ENCODE measurements at regions not wholly inside any gene's neighbourhood (a gene's known extent, or its start where the extent isn't known, plus 50 kb on each side); places are given as distances from the start of the nearest gene placed in this dataset.

DNA sequence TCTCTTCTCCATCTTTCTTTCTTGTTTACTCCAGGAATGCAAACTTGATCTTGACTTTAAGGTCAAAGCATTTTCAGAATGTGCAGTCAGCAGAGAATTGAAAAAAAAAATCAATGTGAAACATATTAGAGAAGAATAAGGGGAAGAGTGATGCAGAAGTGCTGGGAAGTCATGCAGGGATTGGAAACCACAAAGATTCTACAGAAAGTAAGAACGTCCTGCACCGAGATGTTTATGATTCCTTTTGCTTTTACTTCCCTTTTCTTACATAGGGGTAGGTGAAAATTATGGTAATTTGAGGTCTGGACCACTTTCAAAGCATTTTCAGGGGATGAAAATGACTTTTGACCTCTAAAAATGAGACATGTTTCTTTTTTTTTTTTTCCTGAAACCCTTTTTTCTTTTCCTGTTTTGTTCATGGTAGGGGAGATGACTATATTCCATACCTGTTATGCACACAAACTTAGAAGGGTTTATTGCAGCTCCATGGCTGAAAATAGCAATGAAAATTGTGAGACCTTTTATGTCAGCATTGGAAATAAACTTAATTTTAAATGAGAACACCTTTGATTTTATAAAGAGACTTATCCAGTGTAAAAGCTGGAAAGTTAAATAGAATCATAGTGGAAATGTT is 623.5 kb upstream of the TBL1XR1 start:
- in situ Hi-C loops (cut with HindIII; ENCODE audit: low sequenced_read_pairs) = no loop called here

DNA sequence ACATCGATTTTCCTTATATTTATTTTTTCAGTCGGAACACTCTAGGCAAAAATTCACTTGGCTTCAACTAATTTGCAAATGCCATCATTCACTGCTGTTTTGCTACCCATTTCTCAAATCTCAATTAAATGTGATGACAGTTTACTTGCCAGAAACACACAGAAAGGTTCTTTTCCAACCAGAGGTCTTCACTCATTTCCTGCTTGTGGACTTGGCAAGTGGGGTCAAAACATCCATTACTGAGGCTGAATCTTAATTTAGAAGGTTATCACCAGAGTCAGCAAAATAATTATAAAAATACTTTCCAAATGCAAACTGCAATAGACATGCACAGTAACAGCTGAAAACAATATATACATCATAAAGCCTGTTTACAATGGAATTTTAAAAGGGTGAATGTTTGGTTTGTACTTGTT is 625.4 kb upstream of the TBL1XR1 start:
- in situ Hi-C loops (cut with HindIII; ENCODE audit: low sequenced_read_pairs) = no loop called here

DNA sequence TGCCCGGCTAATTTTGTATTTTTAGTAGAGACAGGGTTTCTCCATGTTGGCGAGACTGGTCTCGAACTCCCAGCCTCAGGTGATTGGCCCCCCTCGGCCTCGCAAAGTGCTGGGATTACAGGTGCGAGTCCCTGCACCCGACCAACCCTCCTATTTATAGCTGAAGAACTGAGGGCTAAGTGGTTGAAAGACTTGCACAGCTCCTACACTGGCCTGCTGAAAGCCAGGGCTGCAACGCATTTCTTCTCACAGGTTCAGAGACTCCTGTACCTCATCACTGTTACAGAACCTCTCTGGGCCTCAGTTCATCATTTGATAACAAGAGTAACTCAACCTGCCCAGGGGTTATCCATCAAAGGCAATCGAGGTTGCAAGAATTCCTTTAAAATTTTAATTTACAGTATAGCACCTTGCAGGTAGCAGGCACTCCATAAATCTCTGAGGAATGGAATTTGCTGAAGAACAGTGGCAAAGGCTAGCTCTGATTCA is 626.5 kb upstream of the TBL1XR1 start:
- in situ Hi-C loops (cut with HindIII; ENCODE audit: low sequenced_read_pairs) = no loop called here

DNA sequence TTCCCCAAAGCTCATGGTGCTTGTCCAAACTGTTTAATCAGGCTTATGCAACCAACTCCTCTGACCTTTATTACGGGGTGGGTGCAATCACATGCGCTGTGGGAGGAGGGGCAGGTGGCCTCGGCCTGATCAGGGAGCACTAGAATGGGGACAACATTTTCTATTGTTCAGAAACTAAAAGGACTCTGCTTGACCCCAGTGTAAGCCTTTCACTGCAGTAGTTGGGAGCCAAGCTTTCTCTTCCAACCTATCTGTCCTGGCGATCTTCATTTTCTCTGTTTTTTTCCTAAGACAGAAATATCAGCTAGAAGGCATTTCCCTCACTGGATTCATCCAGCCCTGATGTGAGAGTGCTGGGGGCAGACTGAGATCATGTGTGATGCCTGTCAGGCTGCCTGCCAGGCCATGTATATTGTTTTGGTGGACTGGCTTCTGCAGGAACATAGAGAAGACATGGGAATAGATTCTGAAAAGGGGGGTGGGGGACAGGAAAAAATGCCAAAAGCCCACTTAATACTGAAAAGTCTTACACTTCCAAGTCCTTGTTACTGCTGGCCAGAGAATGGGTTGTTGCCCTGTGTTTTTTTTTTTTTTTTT is 627.0 kb upstream of the TBL1XR1 start:
- in situ Hi-C loops (cut with HindIII; ENCODE audit: low sequenced_read_pairs) = no loop called here

- in situ Hi-C loops (cut with HindIII; ENCODE audit: low sequenced_read_pairs) = no loop called here
Observed at GRCh38 chr3:177824841-177825240, 627.6 kb upstream of the TBL1XR1 start.

DNA sequence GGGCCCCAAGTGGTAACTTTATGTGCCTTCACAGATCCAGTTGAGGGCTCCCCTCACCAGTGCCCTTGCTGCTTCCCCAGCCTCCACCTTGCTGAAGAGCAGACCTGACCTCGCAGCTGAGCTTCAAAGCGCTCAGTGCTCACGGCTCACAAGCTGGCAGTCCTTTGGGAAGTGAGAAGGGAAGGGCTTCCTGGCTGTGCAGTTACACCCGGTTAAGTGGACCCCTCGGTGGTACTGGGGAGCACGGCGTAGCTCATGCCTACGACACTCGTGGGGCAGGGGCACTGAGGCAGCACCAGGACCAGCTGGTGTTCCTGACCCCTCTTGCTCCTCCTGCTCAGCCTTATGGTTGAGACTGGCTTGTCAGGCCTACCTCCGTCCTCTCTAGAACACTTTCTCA is 629.0 kb upstream of the TBL1XR1 start:
- in situ Hi-C loops (cut with HindIII; ENCODE audit: low sequenced_read_pairs) = no loop called here

- in situ Hi-C loops (cut with HindIII; ENCODE audit: low sequenced_read_pairs) = no loop called here
Observed at GRCh38 chr3:177827511-177828207, 630.4 kb upstream of the TBL1XR1 start.

- in situ Hi-C loops (cut with HindIII; ENCODE audit: low sequenced_read_pairs) = no loop called here
Observed at GRCh38 chr3:177828208-177828565, 630.9 kb upstream of the TBL1XR1 start.

DNA sequence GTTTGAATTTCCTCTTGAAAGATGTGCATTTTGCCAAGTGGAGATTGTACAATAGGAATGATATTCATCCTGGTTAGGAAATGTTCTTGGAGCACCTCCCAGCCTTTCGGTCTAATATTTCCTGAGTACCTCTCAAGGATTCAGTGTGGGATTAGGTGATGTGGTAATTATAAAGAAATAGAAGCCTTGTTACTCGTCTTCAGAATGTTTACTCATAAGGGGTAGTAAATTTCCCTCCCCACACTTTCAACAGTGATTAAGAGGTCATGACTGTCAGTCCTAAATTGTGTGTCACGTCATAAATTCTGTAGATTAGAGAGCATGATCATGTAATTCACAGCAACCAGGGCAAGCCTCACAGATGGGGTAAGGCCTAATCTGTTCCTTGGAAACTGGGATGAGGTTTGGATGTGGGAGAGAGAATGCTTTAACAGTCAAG is 633.1 kb upstream of the TBL1XR1 start:
- in situ Hi-C loops (cut with HindIII; ENCODE audit: low sequenced_read_pairs) = no loop called here

GRCh38 chr3:177831361-177831760 is 634.1 kb upstream of the TBL1XR1 start:
- in situ Hi-C loops (cut with HindIII; ENCODE audit: low sequenced_read_pairs) = no loop called here

- in situ Hi-C loops (cut with HindIII; ENCODE audit: low sequenced_read_pairs) = no loop called here
Observed at GRCh38 chr3:177832880-177833279, 635.6 kb upstream of the TBL1XR1 start.

- in situ Hi-C loops (cut with HindIII; ENCODE audit: low sequenced_read_pairs) = no loop called here
Observed at GRCh38 chr3:177833332-177833731, 636.0 kb upstream of the TBL1XR1 start.

DNA sequence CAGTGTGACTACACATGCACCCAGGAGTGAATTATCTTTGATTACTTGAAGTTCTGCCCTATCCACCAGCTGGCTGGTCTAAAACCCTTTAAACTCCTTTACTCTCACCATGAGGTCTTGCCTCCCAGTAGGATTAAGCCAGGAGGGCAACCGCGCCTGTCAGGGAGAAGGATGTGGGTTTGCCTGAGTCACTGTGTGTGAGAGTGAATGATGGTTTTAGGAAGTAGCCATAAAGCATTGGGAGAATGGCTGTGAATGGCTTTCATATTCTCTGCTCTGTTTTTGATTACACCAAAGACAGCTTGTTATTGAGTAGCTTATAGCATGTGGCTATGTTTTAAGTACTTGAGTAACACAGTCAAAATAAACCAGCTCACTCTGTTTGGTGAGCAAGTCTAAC is 637.7 kb upstream of the TBL1XR1 start:
- in situ Hi-C loops (cut with HindIII; ENCODE audit: low sequenced_read_pairs) = no loop called here

DNA sequence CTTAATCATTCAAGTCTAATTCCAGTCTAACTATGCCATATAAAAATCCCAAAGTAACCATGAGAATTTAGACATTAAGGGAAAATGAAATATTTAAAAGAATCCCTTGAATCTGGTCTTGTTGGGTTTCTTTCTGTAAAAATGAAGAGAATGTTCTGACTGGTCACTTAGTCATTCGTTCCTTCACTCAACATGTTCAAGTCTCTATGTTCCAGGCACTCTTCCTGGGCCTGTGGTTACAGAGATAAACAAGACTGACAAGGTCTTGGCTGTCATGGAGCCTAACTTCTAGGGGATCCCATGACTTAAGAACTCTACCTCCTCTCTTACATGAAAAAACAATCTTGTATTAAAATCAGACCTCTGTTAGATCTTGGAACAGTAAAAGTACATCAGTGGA is 638.6 kb upstream of the TBL1XR1 start:
- in situ Hi-C loops (cut with HindIII; ENCODE audit: low sequenced_read_pairs) = no loop called here

DNA sequence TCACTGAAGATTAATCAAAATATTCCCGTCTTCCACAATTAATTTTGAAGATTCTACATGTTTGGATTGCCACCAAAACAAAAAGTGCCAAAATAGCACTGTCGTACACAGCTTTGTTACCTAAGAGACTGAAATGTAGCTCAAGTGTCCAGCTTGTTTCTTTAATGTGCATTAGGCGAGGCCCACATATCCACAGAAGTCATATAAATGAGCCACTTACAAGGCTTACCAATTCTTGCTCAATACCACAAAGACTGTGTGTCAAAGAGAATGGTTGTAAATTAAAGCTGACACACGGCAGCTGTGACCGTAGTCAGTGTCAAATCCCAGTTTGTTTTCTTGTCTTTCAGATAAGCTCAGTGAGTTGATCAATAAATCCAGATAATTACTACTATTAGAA is 639.4 kb upstream of the TBL1XR1 start:
- in situ Hi-C loops (cut with HindIII; ENCODE audit: low sequenced_read_pairs) = no loop called here

DNA sequence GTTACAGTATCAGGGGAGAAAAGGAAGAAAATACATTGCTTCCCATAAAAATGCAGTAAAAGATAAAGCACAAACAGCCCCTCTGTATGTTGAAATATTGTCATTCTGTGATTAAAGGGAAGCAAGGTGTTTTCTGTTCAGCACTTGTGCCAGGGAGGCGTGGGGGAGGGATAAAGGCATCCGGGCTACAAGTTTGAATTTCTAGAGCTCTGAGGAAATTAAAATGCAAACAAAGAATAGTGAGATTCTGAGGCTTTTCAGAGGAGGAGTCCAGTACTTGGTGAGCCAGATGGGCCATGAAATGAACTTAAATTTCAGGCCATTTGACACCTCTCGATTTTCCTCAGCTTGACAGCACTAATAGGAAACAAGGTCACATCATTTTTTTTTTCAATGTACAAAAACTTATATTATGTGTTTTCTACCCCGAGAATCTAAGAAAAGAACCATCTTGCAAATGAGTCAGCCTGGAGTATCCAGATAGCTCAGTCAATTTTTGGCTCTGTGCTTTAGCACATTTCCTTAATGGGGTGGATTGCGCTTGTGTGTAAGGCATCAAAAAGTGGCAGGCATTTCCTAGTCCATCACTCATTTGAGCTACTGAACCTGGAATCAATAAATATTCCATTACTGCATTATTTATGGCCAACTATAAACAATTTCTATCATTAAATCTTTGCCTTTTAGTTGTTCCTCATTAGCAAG is 640.8 kb upstream of the TBL1XR1 start:
- in situ Hi-C loops (cut with HindIII; ENCODE audit: low sequenced_read_pairs) = no loop called here

GRCh38 chr3:177838766-177839350 is 641.6 kb upstream of the TBL1XR1 start:
- in situ Hi-C loops (cut with HindIII; ENCODE audit: low sequenced_read_pairs) = no loop called here

- in situ Hi-C loops (cut with HindIII; ENCODE audit: low sequenced_read_pairs) = no loop called here
Observed at GRCh38 chr3:177842302-177842701, 645.0 kb upstream of the TBL1XR1 start.

DNA sequence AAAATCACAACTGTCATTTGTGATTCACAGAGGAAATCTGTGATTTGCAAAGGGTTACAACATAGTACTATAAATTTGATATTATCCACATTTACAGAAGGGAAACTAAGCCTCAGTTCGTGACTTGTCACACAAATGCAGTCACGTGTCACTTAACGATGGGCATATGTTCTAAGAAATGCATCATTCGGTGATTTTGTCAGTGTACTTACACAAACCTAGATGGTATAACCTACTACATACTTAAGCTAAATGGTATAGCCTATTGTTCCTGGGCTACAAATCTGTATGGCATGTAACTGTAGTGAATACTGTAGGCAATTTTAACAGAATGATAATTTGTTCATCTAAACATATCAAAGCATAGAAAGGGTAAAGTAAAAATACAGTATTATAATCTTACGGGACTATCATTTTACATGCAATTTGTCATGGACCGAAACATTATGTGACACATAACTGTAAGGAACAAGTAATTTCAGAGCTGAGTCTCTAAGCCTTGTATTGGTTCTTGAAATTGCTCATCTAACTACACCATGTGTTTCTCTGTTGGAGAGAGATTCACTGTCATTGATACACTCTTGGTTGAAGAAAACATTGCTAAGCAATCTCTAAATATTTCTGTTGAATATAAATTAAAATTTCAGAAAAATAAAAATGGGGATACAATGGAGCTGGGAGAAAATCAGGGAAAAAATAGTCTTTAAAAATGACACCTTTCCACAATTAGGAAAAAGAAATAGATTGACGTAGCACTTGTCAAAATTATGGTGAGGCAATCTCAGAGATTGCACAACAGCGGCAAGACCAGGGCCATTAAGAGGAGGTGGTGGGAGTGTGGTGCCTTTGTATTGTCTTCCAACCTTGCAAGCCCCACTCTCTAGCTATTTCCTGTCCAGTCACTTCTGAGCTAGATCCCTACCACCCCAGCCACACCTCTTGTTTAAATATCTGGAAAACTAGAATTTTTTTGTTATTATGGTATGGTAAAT is 645.8 kb upstream of the TBL1XR1 start:
- in situ Hi-C loops (cut with HindIII; ENCODE audit: low sequenced_read_pairs) = no loop called here

Data from DLD1 (cell line).